22Rv1 (cell line): ENCODE measurements at regions not wholly inside any gene's neighbourhood (a gene's known extent, or its start where the extent isn't known, plus 50 kb on each side); places are given as distances from the start of the nearest gene placed in this dataset.
"Not testable (repeated sequence)": the region's sequence is repeated elsewhere in the genome, so short reads cannot be mapped to it uniquely, and the experiment has no call there.

Source experiments
- H3K27ac ChIP-seq: fragments of 450-650 bp; 2 replicates; pipeline ENCODE4 v1.5.1; 2017
- CTCF ChIP-seq: fragments of 450-650 bp; IDR thresholded peaks from 2 replicates; pipeline ENCODE4 v1.5.1; 2017; ENCODE audit warnings: mild to moderate bottlenecking
- ZFX ChIP-seq: fragments of 450-650 bp; IDR thresholded peaks from 2 replicates; pipeline ENCODE4 v1.6.1; 2017; ENCODE audit warnings: antibody characterized with exemption, borderline replicate concordance

GRCh38 chr13:76292726-76293125 is 593.5 kb downstream of the KCTD12 start:
- H3K27ac ChIP-seq, result no peak overlapping the region
- TF ChIP-seq CTCF, result no peak
- TF ChIP-seq ZFX, result no peak

GRCh38 chr13:76292031-76292430 is 594.2 kb downstream of the KCTD12 start:
- TF ChIP-seq ZFX (no peak), CTCF (no peak)
- no peak overlapping the region for H3K27ac ChIP-seq

- no peak overlapping the region for H3K27ac ChIP-seq
- no peak for TF ChIP-seq CTCF
- TF ChIP-seq ZFX, result no peak
Measured at GRCh38 chr13:76289558-76289957, 596.6 kb downstream of the KCTD12 start.

- H3K27ac ChIP-seq, result no peak overlapping the region
- TF ChIP-seq CTCF (no peak), ZFX (no peak)
Measured at GRCh38 chr13:76286178-76286577, 600.0 kb downstream of the KCTD12 start.

GRCh38 chr13:76285463-76285862 is 600.7 kb downstream of the KCTD12 start:
- TF ChIP-seq CTCF, result no peak
- no peak for TF ChIP-seq ZFX
- H3K27ac ChIP-seq, result no peak overlapping the region

GRCh38 chr13:76279766-76280165 is 606.4 kb downstream of the KCTD12 start:
- not testable (repeated sequence) for H3K27ac ChIP-seq

- no peak overlapping the region for H3K27ac ChIP-seq
- TF ChIP-seq ZFX (no peak), CTCF (no peak)
Measured at GRCh38 chr13:76271728-76272232, 614.4 kb downstream of the KCTD12 start.

GRCh38 chr13:76268307-76268706 is 617.9 kb downstream of the KCTD12 start:
- H3K27ac ChIP-seq, result not testable (repeated sequence)
